ENCODE measurements at regions not wholly inside any gene's neighbourhood (a gene's known extent, or its start where the extent isn't known, plus 50 kb on each side); places are given as distances from the start of the nearest gene placed in this dataset.
"Not testable (repeated sequence)": the region's sequence is repeated elsewhere in the genome, so short reads cannot be mapped to it uniquely, and the experiment has no call there.

- no peak for TF ChIP-seq ZNF274 (IDR thresholded peaks at IDR 0.05; ENCODE audit: low read depth, low read length)
- no peak overlapping the region for H3K4me3 ChIP-seq (ENCODE audit: low read length)
Measured at GRCh38 chr3:27567251-27567650, 83.1 kb upstream of the SLC4A7 start.

- TF ChIP-seq ZNF274 (IDR thresholded peaks at IDR 0.05; ENCODE audit: low read depth, low read length) = no peak
- no peak overlapping the region for H3K4me3 ChIP-seq (ENCODE audit: low read length)
Measured at GRCh38 chr3:27565201-27565852, 81.1 kb upstream of the SLC4A7 start.

GRCh38 chr3:27561576-27561975, 77.4 kb upstream of the SLC4A7 start:
- no peak overlapping the region for H3K4me3 ChIP-seq (ENCODE audit: low read length)
- TF ChIP-seq ZNF274 (IDR thresholded peaks at IDR 0.05; ENCODE audit: low read depth, low read length) = no peak

- no peak overlapping the region for H3K4me3 ChIP-seq (ENCODE audit: low read length)
- TF ChIP-seq ZNF274 (IDR thresholded peaks at IDR 0.05; ENCODE audit: low read depth, low read length) = no peak
Measured at GRCh38 chr3:27560484-27561056, 76.4 kb upstream of the SLC4A7 start.

DNA sequence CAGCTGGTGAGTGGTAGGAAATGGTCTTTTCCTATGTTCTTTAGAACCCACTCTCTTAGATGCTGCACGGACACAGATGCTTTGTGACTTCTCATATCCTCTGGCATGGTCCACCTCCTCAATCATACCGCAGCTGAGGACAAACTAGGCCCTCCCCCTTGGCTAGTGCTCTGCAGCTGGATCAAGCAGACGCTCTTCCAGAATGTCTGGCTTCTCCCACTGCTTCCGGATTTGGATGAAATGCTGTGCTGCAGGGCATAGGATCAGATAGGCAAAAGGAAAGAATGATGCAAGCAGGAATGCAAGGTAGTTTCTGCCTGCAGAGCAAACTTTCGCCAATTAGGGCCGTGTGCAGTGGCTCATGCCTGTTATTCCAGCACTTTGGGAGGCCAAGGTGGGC, 75.7 kb upstream of the SLC4A7 start:
- no peak for TF ChIP-seq ZNF274 (IDR thresholded peaks at IDR 0.05; ENCODE audit: low read depth, low read length)

DNA sequence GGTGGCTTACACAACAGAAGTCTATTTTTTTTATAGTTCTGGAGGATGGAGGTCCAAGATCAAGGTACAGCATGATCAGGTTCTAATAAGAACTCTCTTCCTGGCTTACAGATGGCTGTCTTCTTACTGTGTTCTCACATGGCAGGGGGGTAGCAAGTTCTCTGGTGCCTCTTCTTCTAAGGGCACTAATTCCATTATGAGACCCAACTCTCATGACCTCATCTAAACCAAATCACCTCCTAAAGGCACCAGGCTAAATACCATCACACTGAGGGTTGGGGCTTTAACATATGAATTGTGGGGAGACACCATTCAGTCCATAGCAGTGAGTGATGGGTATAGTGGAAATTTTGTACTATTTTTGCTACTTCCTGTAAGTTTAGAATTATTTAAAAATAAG, 75.2 kb upstream of the SLC4A7 start:
- no peak for TF ChIP-seq ZNF274 (IDR thresholded peaks at IDR 0.05; ENCODE audit: low read depth, low read length)

More for the DNA sequence above, 75.7 kb upstream of the SLC4A7 start:
- no peak overlapping the region for H3K4me3 ChIP-seq (ENCODE audit: low read length)

DNA sequence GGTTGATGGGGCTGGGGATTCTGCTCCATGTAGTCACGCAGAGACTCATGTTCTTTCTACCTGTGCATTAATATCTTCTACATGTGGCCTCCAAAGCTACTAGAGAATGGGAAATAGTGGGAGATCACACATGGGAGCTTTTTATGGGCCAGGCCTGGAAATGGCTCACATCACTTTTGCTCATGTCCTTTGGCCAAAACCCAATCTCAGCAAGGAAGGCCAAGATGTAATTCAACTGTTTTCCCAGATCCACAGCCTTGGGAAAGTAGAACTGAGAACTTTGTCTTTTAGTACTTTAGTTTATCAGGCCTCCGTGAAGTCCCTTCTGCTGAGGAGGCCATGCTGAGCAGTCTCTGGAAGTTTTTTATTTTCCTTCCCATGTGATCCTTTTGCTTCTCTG, 73.2 kb upstream of the SLC4A7 start:
- no peak overlapping the region for H3K4me3 ChIP-seq (ENCODE audit: low read length)
- TF ChIP-seq ZNF274 (IDR thresholded peaks at IDR 0.05; ENCODE audit: low read depth, low read length) = no peak

More for the DNA sequence above, 75.2 kb upstream of the SLC4A7 start:
- H3K4me3 ChIP-seq (ENCODE audit: low read length) = no peak overlapping the region

- no peak overlapping the region for H3K4me3 ChIP-seq (ENCODE audit: low read length)
- TF ChIP-seq ZNF274 (IDR thresholded peaks at IDR 0.05; ENCODE audit: low read depth, low read length) = no peak
Measured at GRCh38 chr3:27556887-27557286, 72.7 kb upstream of the SLC4A7 start.

GRCh38 chr3:27554706-27555105, 70.5 kb upstream of the SLC4A7 start:
- H3K4me3 ChIP-seq (ENCODE audit: low read length) = no peak overlapping the region
- no peak for TF ChIP-seq ZNF274 (IDR thresholded peaks at IDR 0.05; ENCODE audit: low read depth, low read length)

- no peak for TF ChIP-seq ZNF274 (IDR thresholded peaks at IDR 0.05; ENCODE audit: low read depth, low read length)
- no peak overlapping the region for H3K4me3 ChIP-seq (ENCODE audit: low read length)
Measured at GRCh38 chr3:27553886-27554540, 69.8 kb upstream of the SLC4A7 start.

DNA sequence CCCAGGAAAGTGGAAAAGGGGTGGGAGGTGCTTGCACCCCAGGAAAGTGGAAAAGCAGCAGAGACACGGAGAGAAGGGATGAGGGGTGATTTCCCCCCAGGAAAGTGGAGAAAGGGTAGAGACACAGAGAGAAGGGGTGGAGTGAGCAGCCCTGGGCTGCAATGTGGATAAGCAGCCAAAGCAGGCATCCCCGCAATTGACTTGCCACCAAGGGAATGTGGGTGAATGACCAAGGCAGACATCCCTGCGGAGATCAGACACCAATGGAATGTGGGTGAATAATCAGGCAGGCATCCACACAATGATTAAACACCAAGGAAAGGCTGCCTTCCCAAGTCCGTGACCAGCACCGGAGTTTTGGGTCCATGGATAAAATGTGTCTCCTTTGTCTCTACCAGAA, 68.5 kb upstream of the SLC4A7 start:
- not testable (repeated sequence) for H3K4me3 ChIP-seq (ENCODE audit: low read length)

GRCh38 chr3:27551413-27551812, 67.2 kb upstream of the SLC4A7 start:
- H3K4me3 ChIP-seq (ENCODE audit: low read length) = not testable (repeated sequence)

- no peak for TF ChIP-seq ZNF274 (IDR thresholded peaks at IDR 0.05; ENCODE audit: low read depth, low read length)
- no peak overlapping the region for H3K4me3 ChIP-seq (ENCODE audit: low read length)
Measured at GRCh38 chr3:27545061-27545460, 60.9 kb upstream of the SLC4A7 start.

GRCh38 chr3:27544372-27544865, 60.2 kb upstream of the SLC4A7 start:
- H3K4me3 ChIP-seq (ENCODE audit: low read length) = no peak overlapping the region
- no peak for TF ChIP-seq ZNF274 (IDR thresholded peaks at IDR 0.05; ENCODE audit: low read depth, low read length)

DNA sequence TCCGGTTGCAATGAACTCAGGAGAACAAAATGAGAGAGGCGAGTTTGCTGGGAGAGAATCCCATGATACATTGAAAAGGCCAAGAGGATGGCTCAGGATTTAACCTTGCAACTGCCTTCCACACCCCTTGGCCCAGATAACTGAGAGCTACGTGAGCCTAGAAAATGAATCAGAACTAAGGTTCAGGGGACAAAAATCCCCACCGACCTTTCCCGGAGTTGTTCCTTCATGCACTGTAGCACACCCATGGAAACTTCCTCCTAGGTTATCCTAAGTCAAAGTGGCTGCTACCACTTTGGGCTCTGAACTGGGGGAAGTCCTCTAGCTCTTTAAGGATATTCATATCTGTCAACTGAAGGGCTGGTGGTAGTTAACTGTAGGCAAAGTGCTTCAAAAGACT, 58.3 kb upstream of the SLC4A7 start:
- no peak overlapping the region for H3K4me3 ChIP-seq (ENCODE audit: low read length)
- TF ChIP-seq ZNF274 (IDR thresholded peaks at IDR 0.05; ENCODE audit: low read depth, low read length) = no peak

Measured in GM08714 (cell line).